ENCODE measurements at regions not wholly inside any gene's neighbourhood (a gene's known extent, or its start where the extent isn't known, plus 50 kb on each side); places are given as distances from the start of the nearest gene placed in this dataset.

DNA sequence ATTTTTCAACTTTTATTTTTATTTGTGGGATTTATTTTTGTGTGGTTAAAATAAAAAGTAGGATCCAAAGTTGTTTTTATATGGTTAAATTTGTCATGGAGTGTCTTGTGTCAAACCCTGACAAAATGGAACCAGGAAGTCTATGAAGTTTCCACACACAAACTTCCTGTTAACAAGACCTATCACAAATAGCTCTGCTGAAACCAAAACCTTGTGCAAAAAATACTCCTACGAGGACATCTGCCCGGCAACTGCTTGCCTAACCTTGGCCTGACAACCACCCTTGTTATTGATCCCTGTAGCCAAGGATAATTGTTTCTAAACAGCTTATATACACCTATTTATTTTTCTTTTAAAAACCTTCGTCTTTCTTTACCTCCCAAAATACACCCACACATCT, 389.6 kb downstream of the TRIB2 start:
- WGBS, 2 donors = 76 to 77% methylated on average over 3 of the region's 3 CpGs
- Histone ChIP-seq H3K4me1 (no peaks in the 10 kb centered on the region), H3K9me3 (no peaks in the 10 kb centered on the region), H3K27me3 (no peaks in the 10 kb centered on the region), H3K4me3 (no peak overlapping the region), H3K27ac (no peak overlapping the region), H3K36me3 (no peaks in the 10 kb centered on the region)
- TF ChIP-seq, protein P1, sequence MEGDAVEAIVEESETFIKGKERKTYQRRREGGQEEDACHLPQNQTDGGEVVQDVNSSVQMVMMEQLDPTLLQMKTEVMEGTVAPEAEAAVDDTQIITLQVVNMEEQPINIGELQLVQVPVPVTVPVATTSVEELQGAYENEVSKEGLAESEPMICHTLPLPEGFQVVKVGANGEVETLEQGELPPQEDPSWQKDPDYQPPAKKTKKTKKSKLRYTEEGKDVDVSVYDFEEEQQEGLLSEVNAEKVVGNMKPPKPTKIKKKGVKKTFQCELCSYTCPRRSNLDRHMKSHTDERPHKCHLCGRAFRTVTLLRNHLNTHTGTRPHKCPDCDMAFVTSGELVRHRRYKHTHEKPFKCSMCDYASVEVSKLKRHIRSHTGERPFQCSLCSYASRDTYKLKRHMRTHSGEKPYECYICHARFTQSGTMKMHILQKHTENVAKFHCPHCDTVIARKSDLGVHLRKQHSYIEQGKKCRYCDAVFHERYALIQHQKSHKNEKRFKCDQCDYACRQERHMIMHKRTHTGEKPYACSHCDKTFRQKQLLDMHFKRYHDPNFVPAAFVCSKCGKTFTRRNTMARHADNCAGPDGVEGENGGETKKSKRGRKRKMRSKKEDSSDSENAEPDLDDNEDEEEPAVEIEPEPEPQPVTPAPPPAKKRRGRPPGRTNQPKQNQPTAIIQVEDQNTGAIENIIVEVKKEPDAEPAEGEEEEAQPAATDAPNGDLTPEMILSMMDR (IDR thresholded peaks at IDR 0.05) = no peak
- TF ChIP-seq POLR2A (IDR thresholded peaks at IDR 0.05) (no peak), EP300 (IDR thresholded peaks at IDR 0.05) (no peak)
- DNase-seq (ENCODE audit: low spot score in 2 of 2) = no peak

DNA sequence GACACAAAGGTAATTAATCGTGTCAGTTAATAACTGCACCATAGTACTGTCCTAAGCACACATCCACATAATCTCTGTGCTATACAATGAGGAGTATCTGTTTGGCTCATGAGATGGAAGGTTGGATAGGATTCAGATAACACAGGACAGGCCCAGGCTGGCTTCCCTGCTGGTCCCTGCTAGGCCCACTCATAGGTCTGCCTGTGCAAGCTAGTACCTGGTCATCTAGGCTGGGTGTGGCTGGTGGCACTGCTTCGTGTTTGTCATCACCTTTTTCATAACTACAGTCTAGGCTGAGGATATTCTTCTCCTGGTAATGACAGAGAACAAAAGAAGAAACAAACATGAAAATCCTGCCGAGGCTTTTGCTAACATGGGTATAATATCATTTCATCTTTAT, 392.8 kb downstream of the TRIB2 start:
- 82 to 89% methylated on average over 3 of the region's 3 CpGs for WGBS, 2 donors
- TF ChIP-seq POLR2A (IDR thresholded peaks at IDR 0.05) = no peak
- DNase-seq (ENCODE audit: low spot score in 2 of 2) = no peak

DNA sequence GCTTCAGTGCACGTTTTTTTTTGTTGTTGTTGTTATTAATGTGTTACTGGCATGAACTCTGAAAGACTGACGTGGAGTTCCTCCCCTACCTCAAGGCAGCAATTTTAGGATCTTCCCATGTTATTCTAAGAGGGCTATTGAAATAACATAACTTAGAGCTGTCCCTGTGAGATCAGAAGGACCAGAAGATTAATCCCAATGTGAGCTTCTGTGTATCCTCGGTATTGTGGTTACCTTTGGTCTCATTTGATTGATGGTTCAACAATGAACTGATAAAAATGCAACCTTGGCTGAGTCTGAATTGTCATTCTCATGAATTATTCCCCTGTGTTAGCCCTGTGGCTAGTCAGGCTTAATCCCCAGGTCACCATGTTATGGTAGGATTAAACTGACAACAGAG, 394.1 kb downstream of the TRIB2 start:
- 56 to 58% methylated on average over 3 of the region's 3 CpGs for WGBS, 2 donors
- H3K9me3 ChIP-seq = no peaks in the 10 kb centered on the region
- DNase-seq (ENCODE audit: low spot score in 2 of 2) = no peak
- no peak for TF ChIP-seq EP300 (IDR thresholded peaks at IDR 0.05)
- no peak for TF ChIP-seq POLR2A (IDR thresholded peaks at IDR 0.05)
- TF ChIP-seq, protein P1 (IDR thresholded peaks at IDR 0.05) = no peak
- H3K36me3 ChIP-seq = no peaks in the 10 kb centered on the region
- H3K27ac ChIP-seq = no peak overlapping the region
- no peaks in the 10 kb centered on the region for H3K4me1 ChIP-seq
- H3K27me3 ChIP-seq = no peaks in the 10 kb centered on the region
- no peak overlapping the region for H3K4me3 ChIP-seq

More for the DNA sequence above, 392.8 kb downstream of the TRIB2 start:
- Histone ChIP-seq H3K4me1 (no peaks in the 10 kb centered on the region), H3K9me3 (no peaks in the 10 kb centered on the region), H3K4me3 (no peak overlapping the region), H3K27ac (no peak overlapping the region), H3K36me3 (no peaks in the 10 kb centered on the region), H3K27me3 (no peaks in the 10 kb centered on the region)

DNA sequence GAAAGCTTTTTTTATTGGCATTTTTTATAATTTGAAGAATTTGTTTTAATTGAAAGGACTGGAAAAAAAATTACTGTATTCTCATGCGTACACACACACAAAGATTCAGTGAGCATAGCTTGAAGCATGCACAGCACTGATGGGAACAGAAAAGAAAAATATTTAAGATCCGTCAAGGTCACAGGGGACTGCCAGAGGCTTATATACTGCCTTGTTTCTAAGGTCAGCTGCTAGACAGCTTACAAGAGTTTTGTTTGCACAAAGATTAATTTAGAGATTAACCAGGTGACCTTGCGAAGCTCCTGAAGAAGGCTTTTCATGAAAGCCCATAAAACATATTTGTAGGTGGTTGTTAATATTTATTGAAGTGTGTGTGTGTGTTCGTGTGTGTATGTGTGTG, 396.3 kb downstream of the TRIB2 start:
- no peak for DNase-seq (ENCODE audit: low spot score in 2 of 2)
- Histone ChIP-seq H3K27ac (no peak overlapping the region), H3K27me3 (no peaks in the 10 kb centered on the region), H3K4me3 (no peak overlapping the region), H3K4me1 (no peaks in the 10 kb centered on the region), H3K36me3 (no peaks in the 10 kb centered on the region), H3K9me3 (no peaks in the 10 kb centered on the region)
- WGBS, 2 donors = 50 to 51% methylated on average over 4 of the region's 4 CpGs
- TF ChIP-seq POLR2A (IDR thresholded peaks at IDR 0.05) = no peak
- TF ChIP-seq, protein P1 (IDR thresholded peaks at IDR 0.05) = no peak
- TF ChIP-seq EP300 (IDR thresholded peaks at IDR 0.05) = no peak

DNA sequence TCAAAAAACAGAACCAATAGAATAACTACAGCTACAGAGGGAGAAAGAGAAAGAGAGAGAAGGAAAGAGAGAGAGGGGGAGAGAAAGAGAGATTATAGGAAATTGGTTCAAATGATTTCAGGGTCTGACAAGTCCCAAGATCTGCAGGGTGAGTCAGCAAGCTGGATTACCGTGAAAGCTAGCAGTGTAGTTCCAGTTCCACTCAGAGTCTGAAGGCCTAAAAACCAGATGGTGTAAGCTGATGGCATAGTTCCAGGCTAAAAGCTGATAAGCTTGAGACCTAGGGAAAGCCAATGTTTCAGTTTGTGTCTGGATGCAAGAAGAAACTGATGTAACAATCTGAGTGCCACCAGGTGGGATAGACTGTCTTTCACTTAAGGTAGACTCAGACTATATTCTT, 397.7 kb downstream of the TRIB2 start:
- 19 to 28% methylated on average over 1 of the region's 1 CpG for WGBS, 2 donors

More for the DNA sequence above, 397.7 kb downstream of the TRIB2 start:
- no peak overlapping the region for H3K4me3 ChIP-seq
- H3K27ac ChIP-seq = no peak overlapping the region
- H3K9me3 ChIP-seq = no peaks in the 10 kb centered on the region
- no peaks in the 10 kb centered on the region for H3K4me1 ChIP-seq
- no peak for DNase-seq (ENCODE audit: low spot score in 2 of 2)
- TF ChIP-seq POLR2A (IDR thresholded peaks at IDR 0.05) = no peak
- no peak for TF ChIP-seq EP300 (IDR thresholded peaks at IDR 0.05)
- TF ChIP-seq, protein P1 (IDR thresholded peaks at IDR 0.05) = no peak
- no peaks in the 10 kb centered on the region for H3K27me3 ChIP-seq
- H3K36me3 ChIP-seq = no peaks in the 10 kb centered on the region

Measured in tibial nerve (tissue), 4 donors.